ENCODE measurements at regions not wholly inside any gene's neighbourhood (a gene's known extent, or its start where the extent isn't known, plus 50 kb on each side); places are given as distances from the start of the nearest gene placed in this dataset.

DNA sequence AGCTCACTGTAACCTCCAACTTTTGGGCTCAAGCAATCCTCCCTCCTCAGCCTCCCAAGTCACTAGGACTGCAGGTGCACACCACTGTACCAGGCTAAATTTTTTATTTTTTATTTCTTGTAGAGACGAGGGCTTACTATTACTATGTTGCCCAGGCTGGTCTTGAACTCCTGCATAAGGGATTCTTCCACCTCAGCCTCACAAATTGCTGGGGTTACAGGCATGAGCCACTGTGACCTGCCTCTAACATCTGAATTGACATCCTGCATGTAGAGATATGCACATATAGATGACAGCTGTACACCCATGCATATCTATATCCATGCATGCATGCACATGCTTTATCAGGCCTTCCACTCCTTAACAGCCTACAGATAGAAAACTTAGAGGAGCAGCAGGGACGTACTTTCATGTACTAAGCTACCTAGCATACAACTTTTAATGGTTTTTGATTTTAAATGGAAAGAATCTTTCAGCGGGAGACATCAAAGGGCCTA lies 740.9 kb upstream of the TPTE start:
- TF ChIP-seq, protein P1, sequence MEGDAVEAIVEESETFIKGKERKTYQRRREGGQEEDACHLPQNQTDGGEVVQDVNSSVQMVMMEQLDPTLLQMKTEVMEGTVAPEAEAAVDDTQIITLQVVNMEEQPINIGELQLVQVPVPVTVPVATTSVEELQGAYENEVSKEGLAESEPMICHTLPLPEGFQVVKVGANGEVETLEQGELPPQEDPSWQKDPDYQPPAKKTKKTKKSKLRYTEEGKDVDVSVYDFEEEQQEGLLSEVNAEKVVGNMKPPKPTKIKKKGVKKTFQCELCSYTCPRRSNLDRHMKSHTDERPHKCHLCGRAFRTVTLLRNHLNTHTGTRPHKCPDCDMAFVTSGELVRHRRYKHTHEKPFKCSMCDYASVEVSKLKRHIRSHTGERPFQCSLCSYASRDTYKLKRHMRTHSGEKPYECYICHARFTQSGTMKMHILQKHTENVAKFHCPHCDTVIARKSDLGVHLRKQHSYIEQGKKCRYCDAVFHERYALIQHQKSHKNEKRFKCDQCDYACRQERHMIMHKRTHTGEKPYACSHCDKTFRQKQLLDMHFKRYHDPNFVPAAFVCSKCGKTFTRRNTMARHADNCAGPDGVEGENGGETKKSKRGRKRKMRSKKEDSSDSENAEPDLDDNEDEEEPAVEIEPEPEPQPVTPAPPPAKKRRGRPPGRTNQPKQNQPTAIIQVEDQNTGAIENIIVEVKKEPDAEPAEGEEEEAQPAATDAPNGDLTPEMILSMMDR (tag by site-specific recombination; IDR thresholded peaks at IDR 0.05): no peak
- TF ChIP-seq ZNF792 (tag by site-specific recombination; IDR thresholded peaks at IDR 0.05) (no peak), HOXA7 (CRISPR knock-in tag; IDR thresholded peaks at IDR 0.05; ENCODE audit: borderline replicate concordance) (no peak), ZNF16 (tag by site-specific recombination; IDR thresholded peaks at IDR 0.05; ENCODE audit: low read depth) (no peak), HOXC10 (CRISPR knock-in tag; IDR thresholded peaks at IDR 0.05) (no peak), ZNF169 (tag by site-specific recombination; IDR thresholded peaks at IDR 0.05) (no peak), ZNF311 (tag by site-specific recombination; IDR thresholded peaks at IDR 0.05; ENCODE audit: borderline replicate concordance) (no peak), ZNF138 (tag by site-specific recombination; IDR thresholded peaks at IDR 0.05; ENCODE audit: borderline replicate concordance) (no peak), ZNF23 (tag by site-specific recombination; IDR thresholded peaks at IDR 0.05; ENCODE audit: borderline replicate concordance) (no peak), YY1 (tag by site-specific recombination; IDR thresholded peaks at IDR 0.05) (no peak), SP2 (tag by site-specific recombination; IDR thresholded peaks at IDR 0.05) (no peak)
- TF ChIP-seq, protein P2, sequence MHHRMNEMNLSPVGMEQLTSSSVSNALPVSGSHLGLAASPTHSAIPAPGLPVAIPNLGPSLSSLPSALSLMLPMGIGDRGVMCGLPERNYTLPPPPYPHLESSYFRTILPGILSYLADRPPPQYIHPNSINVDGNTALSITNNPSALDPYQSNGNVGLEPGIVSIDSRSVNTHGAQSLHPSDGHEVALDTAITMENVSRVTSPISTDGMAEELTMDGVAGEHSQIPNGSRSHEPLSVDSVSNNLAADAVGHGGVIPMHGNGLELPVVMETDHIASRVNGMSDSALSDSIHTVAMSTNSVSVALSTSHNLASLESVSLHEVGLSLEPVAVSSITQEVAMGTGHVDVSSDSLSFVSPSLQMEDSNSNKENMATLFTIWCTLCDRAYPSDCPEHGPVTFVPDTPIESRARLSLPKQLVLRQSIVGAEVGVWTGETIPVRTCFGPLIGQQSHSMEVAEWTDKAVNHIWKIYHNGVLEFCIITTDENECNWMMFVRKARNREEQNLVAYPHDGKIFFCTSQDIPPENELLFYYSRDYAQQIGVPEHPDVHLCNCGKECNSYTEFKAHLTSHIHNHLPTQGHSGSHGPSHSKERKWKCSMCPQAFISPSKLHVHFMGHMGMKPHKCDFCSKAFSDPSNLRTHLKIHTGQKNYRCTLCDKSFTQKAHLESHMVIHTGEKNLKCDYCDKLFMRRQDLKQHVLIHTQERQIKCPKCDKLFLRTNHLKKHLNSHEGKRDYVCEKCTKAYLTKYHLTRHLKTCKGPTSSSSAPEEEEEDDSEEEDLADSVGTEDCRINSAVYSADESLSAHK (tag by site-specific recombination; IDR thresholded peaks at IDR 0.05): no peak
- TF ChIP-seq, protein P3, sequence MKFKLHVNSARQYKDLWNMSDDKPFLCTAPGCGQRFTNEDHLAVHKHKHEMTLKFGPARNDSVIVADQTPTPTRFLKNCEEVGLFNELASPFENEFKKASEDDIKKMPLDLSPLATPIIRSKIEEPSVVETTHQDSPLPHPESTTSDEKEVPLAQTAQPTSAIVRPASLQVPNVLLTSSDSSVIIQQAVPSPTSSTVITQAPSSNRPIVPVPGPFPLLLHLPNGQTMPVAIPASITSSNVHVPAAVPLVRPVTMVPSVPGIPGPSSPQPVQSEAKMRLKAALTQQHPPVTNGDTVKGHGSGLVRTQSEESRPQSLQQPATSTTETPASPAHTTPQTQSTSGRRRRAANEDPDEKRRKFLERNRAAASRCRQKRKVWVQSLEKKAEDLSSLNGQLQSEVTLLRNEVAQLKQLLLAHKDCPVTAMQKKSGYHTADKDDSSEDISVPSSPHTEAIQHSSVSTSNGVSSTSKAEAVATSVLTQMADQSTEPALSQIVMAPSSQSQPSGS (tag by site-specific recombination; IDR thresholded peaks at IDR 0.05; ENCODE audit: low read depth): no peak
- TF ChIP-seq, protein P4, sequence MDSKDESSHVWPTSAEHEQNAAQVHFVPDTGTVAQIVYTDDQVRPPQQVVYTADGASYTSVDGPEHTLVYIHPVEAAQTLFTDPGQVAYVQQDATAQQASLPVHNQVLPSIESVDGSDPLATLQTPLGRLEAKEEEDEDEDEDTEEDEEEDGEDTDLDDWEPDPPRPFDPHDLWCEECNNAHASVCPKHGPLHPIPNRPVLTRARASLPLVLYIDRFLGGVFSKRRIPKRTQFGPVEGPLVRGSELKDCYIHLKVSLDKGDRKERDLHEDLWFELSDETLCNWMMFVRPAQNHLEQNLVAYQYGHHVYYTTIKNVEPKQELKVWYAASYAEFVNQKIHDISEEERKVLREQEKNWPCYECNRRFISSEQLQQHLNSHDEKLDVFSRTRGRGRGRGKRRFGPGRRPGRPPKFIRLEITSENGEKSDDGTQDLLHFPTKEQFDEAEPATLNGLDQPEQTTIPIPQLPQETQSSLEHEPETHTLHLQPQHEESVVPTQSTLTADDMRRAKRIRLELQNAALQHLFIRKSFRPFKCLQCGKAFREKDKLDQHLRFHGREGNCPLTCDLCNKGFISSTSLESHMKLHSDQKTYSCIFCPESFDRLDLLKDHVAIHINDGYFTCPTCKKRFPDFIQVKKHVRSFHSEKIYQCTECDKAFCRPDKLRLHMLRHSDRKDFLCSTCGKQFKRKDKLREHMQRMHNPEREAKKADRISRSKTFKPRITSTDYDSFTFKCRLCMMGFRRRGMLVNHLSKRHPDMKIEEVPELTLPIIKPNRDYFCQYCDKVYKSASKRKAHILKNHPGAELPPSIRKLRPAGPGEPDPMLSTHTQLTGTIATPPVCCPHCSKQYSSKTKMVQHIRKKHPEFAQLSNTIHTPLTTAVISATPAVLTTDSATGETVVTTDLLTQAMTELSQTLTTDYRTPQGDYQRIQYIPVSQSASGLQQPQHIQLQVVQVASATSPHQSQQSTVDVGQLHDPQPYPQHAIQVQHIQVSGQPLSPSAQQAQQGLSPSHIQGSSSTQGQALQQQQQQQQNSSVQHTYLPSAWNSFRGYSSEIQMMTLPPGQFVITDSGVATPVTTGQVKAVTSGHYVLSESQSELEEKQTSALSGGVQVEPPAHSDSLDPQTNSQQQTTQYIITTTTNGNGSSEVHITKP (tag by site-specific recombination; IDR thresholded peaks at IDR 0.05): no peak
